ENCODE measurements at regions not wholly inside any gene's neighbourhood (a gene's known extent, or its start where the extent isn't known, plus 50 kb on each side); places are given as distances from the start of the nearest gene placed in this dataset.

DNA sequence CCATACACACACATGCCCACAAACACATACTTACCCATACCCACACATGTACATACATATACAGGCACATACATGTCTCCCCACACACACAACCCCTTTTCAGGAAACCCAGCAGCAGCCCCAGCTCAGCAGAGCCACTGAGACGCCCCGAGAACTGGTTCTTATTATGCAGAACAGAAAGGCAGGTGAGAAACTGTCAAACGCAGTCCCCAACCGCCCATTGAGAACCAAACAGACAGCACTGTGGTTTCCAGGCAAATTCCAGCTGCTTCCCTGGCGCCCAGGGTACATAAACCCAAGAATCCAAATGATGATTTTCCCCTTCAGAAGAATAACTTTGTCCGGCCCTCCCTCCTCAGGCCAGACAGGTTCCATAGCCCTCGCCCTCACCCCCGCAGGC is 366.6 kb upstream of the ZMIZ1 start:
- no peak for DNase-seq
- H3K9me3 ChIP-seq (ENCODE audit: control insufficient read depth, low read depth, low read length): no peaks in the 10 kb centered on the region
- no peak overlapping the region for H3K27ac ChIP-seq (ENCODE audit: low read length)
- peaks cover 4% of the 10 kb centered on the region for H3K4me1 ChIP-seq (ENCODE audit: control insufficient read depth, insufficient read depth, low read length)
- WGBS (ENCODE audit: insufficient coverage, low lambda C conversion rate): no CpG with 5 or more reads among the region's 8 CpGs
- no peaks in the 10 kb centered on the region for H3K36me3 ChIP-seq (ENCODE audit: control insufficient read depth, insufficient read depth, low read length)
- no peak overlapping the region for H3K4me3 ChIP-seq (ENCODE audit: low read length)
- H3K27me3 ChIP-seq (ENCODE audit: control insufficient read depth, insufficient read depth, low read length): no peaks in the 10 kb centered on the region

DNA sequence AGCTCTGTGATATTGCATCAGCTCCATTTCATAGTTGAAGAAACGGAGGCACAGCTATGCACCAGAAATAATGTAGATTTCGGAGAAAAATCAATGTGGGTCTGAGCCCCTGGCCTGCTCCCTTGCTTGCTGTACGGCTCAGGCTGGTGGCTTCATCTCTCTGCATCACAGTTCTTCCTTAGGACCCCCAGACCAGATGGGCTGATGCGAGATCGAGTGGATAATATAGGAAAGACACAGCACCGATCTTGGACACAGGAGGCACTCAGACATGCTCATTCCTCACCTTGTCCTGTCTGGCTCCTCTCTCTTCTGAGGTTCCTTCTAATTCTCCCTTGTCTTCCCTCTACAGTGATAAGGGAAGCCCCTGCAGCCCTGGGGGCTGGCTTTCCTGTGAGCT is 365.9 kb upstream of the ZMIZ1 start:
- Histone ChIP-seq H3K4me3 (ENCODE audit: low read length) (no peak overlapping the region), H3K4me1 (ENCODE audit: control insufficient read depth, insufficient read depth, low read length) (peaks cover 4% of the 10 kb centered on the region), H3K27ac (ENCODE audit: low read length) (no peak overlapping the region), H3K9me3 (ENCODE audit: control insufficient read depth, low read depth, low read length) (no peaks in the 10 kb centered on the region), H3K27me3 (ENCODE audit: control insufficient read depth, insufficient read depth, low read length) (no peaks in the 10 kb centered on the region), H3K36me3 (ENCODE audit: control insufficient read depth, insufficient read depth, low read length) (no peaks in the 10 kb centered on the region)
- WGBS (ENCODE audit: insufficient coverage, low lambda C conversion rate): no CpG with 5 or more reads among the region's 6 CpGs
- no peak for DNase-seq

- Histone ChIP-seq H3K4me1 (ENCODE audit: control insufficient read depth, insufficient read depth, low read length) (peaks cover 4% of the 10 kb centered on the region), H3K27ac (ENCODE audit: low read length) (no peak overlapping the region), H3K27me3 (ENCODE audit: control insufficient read depth, insufficient read depth, low read length) (no peaks in the 10 kb centered on the region), H3K9me3 (ENCODE audit: control insufficient read depth, low read depth, low read length) (no peaks in the 10 kb centered on the region), H3K36me3 (ENCODE audit: control insufficient read depth, insufficient read depth, low read length) (no peaks in the 10 kb centered on the region), H3K4me3 (ENCODE audit: low read length) (no peak overlapping the region)
- WGBS (ENCODE audit: insufficient coverage, low lambda C conversion rate): no CpG with 5 or more reads among the region's 6 CpGs
- no peak for DNase-seq
Measured at GRCh38 chr10:78703593-78703992, 365.2 kb upstream of the ZMIZ1 start.

DNA sequence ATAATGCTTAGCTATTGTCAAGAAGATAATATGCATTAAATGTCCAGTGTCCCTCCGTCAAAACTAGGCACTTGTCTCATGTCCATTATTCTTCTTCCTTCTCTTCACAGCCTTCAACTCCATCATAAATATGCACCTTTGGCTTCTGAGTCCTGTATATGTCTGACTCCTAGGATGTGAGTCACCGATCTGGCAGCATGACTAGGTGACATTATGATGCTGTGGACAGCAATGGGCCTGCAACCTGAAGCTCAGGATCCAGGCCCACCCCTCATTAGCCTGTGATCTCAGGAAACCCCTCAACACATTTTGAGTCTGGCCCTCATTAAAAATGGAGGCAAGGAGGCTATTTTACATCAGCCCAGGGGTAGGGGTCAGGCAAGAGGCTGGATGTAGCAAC is 362.5 kb upstream of the ZMIZ1 start:
- 100% methylated on average over 1 of the region's 2 CpGs for WGBS (ENCODE audit: insufficient coverage, low lambda C conversion rate)

GRCh38 chr10:78706726-78707540 is 361.8 kb upstream of the ZMIZ1 start:
- Histone ChIP-seq H3K36me3 (ENCODE audit: control insufficient read depth, insufficient read depth, low read length) (no peaks in the 10 kb centered on the region), H3K4me3 (ENCODE audit: low read length) (no peak overlapping the region), H3K4me1 (ENCODE audit: control insufficient read depth, insufficient read depth, low read length) (no peaks in the 10 kb centered on the region), H3K27ac (ENCODE audit: low read length) (no peak overlapping the region), H3K9me3 (ENCODE audit: control insufficient read depth, low read depth, low read length) (no peaks in the 10 kb centered on the region), H3K27me3 (ENCODE audit: control insufficient read depth, insufficient read depth, low read length) (no peaks in the 10 kb centered on the region)
- no peak for DNase-seq
- WGBS (ENCODE audit: insufficient coverage, low lambda C conversion rate): 71% methylated on average over 2 of the region's 5 CpGs

More for the DNA sequence above, 362.5 kb upstream of the ZMIZ1 start:
- Histone ChIP-seq H3K27me3 (ENCODE audit: control insufficient read depth, insufficient read depth, low read length) (no peaks in the 10 kb centered on the region), H3K9me3 (ENCODE audit: control insufficient read depth, low read depth, low read length) (no peaks in the 10 kb centered on the region), H3K36me3 (ENCODE audit: control insufficient read depth, insufficient read depth, low read length) (no peaks in the 10 kb centered on the region), H3K4me3 (ENCODE audit: low read length) (no peak overlapping the region), H3K4me1 (ENCODE audit: control insufficient read depth, insufficient read depth, low read length) (no peaks in the 10 kb centered on the region), H3K27ac (ENCODE audit: low read length) (no peak overlapping the region)
- no peak for DNase-seq

GRCh38 chr10:78707745-78708144 is 361.0 kb upstream of the ZMIZ1 start:
- H3K36me3 ChIP-seq (ENCODE audit: control insufficient read depth, insufficient read depth, low read length): no peaks in the 10 kb centered on the region
- DNase-seq: no peak
- H3K27me3 ChIP-seq (ENCODE audit: control insufficient read depth, insufficient read depth, low read length): no peaks in the 10 kb centered on the region
- H3K4me1 ChIP-seq (ENCODE audit: control insufficient read depth, insufficient read depth, low read length): no peaks in the 10 kb centered on the region
- H3K27ac ChIP-seq (ENCODE audit: low read length): no peak overlapping the region
- 44% methylated on average over 1 of the region's 4 CpGs for WGBS (ENCODE audit: insufficient coverage, low lambda C conversion rate)
- no peaks in the 10 kb centered on the region for H3K9me3 ChIP-seq (ENCODE audit: control insufficient read depth, low read depth, low read length)
- no peak overlapping the region for H3K4me3 ChIP-seq (ENCODE audit: low read length)

- peak in 1 of 2 donors; percentile 12 for DNase-seq
- no peak overlapping the region for H3K27ac ChIP-seq (ENCODE audit: low read length)
- WGBS (ENCODE audit: insufficient coverage, low lambda C conversion rate): no CpG with 5 or more reads among the region's 3 CpGs
- no peaks in the 10 kb centered on the region for H3K36me3 ChIP-seq (ENCODE audit: control insufficient read depth, insufficient read depth, low read length)
- H3K9me3 ChIP-seq (ENCODE audit: control insufficient read depth, low read depth, low read length): no peaks in the 10 kb centered on the region
- no peaks in the 10 kb centered on the region for H3K4me1 ChIP-seq (ENCODE audit: control insufficient read depth, insufficient read depth, low read length)
- no peak overlapping the region for H3K4me3 ChIP-seq (ENCODE audit: low read length)
- H3K27me3 ChIP-seq (ENCODE audit: control insufficient read depth, insufficient read depth, low read length): no peaks in the 10 kb centered on the region
Measured at GRCh38 chr10:78712147-78712546, 356.6 kb upstream of the ZMIZ1 start.

DNA sequence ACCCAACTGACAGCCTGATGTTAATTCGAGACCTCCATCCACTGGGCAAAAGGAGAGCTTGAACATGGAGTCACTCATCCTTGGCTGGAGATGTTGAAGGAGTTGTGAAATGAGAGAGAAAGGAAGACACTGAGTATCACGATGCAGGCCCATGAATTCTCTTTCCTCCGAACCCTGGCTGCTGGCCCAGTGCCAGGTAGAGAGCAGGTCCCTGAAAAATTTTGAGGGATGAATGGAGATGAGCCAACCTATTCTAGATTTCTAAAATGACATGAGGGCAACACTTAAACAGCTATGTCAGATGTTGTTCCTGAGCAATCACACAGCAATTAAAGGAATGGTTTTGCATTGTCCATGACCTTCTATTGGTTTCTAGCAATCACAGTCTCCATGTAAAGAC is 355.1 kb upstream of the ZMIZ1 start:
- DNase-seq: no peak
- Histone ChIP-seq H3K4me1 (ENCODE audit: control insufficient read depth, insufficient read depth, low read length) (no peaks in the 10 kb centered on the region), H3K36me3 (ENCODE audit: control insufficient read depth, insufficient read depth, low read length) (no peaks in the 10 kb centered on the region), H3K4me3 (ENCODE audit: low read length) (no peak overlapping the region), H3K27ac (ENCODE audit: low read length) (no peak overlapping the region), H3K9me3 (ENCODE audit: control insufficient read depth, low read depth, low read length) (no peaks in the 10 kb centered on the region), H3K27me3 (ENCODE audit: control insufficient read depth, insufficient read depth, low read length) (no peaks in the 10 kb centered on the region)
- WGBS (ENCODE audit: insufficient coverage, low lambda C conversion rate): 100% methylated on average over 1 of the region's 3 CpGs

DNA sequence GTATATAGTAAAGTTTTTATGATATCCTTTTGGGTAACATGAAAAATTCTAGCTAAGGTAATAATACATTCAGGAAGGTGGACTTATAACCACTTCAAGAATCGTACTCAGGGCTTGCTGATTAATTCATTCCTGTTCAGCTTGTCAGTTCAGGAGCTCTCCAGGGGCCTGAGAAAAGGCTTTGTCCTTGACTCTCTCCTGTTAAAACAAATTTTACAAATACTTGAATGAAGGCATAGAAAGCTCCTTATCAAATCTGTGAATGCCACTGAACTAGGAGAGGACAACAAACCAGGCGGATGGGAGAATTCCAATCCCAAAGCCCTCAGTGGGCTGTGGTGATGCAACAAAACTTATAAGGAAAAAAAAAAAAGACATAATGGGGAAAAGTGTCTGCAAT is 354.5 kb upstream of the ZMIZ1 start:
- no peaks in the 10 kb centered on the region for H3K27me3 ChIP-seq (ENCODE audit: control insufficient read depth, insufficient read depth, low read length)
- 100% methylated on average over 1 of the region's 2 CpGs for WGBS (ENCODE audit: insufficient coverage, low lambda C conversion rate)
- DNase-seq: no peak

DNA sequence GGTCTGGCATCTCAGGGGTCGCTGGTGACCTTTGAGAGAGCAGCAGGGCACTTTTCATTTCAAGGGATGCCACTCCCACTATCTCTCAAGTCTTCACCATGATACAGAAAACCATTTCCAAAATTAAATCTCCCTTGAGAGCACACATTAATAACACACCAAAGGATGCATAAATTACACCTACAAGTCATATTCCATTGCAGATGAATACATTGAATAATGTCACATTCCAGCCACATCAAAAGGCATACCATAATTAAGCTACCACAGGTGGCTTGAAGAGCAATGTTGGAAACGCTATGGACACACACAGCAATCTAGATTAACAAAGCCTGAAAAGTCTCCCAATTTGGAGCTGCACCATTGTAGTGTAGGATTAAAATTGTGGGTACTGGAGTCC is 353.3 kb upstream of the ZMIZ1 start:
- no peak overlapping the region for H3K27ac ChIP-seq (ENCODE audit: low read length)
- H3K4me3 ChIP-seq (ENCODE audit: low read length): no peak overlapping the region
- DNase-seq: no peak
- H3K36me3 ChIP-seq (ENCODE audit: control insufficient read depth, insufficient read depth, low read length): no peaks in the 10 kb centered on the region
- no peaks in the 10 kb centered on the region for H3K9me3 ChIP-seq (ENCODE audit: control insufficient read depth, low read depth, low read length)
- H3K4me1 ChIP-seq (ENCODE audit: control insufficient read depth, insufficient read depth, low read length): no peaks in the 10 kb centered on the region
- no CpG with 5 or more reads among the region's 2 CpGs for WGBS (ENCODE audit: insufficient coverage, low lambda C conversion rate)
- no peaks in the 10 kb centered on the region for H3K27me3 ChIP-seq (ENCODE audit: control insufficient read depth, insufficient read depth, low read length)

More for the DNA sequence above, 354.5 kb upstream of the ZMIZ1 start:
- Histone ChIP-seq H3K4me3 (ENCODE audit: low read length) (no peak overlapping the region), H3K27ac (ENCODE audit: low read length) (no peak overlapping the region), H3K4me1 (ENCODE audit: control insufficient read depth, insufficient read depth, low read length) (no peaks in the 10 kb centered on the region), H3K36me3 (ENCODE audit: control insufficient read depth, insufficient read depth, low read length) (no peaks in the 10 kb centered on the region), H3K9me3 (ENCODE audit: control insufficient read depth, low read depth, low read length) (no peaks in the 10 kb centered on the region)

GRCh38 chr10:78716043-78716660 is 352.6 kb upstream of the ZMIZ1 start:
- WGBS (ENCODE audit: insufficient coverage, low lambda C conversion rate): 100% methylated on average over 1 of the region's 6 CpGs
- DNase-seq: no peak
- H3K4me1 ChIP-seq (ENCODE audit: control insufficient read depth, insufficient read depth, low read length): no peaks in the 10 kb centered on the region
- H3K27me3 ChIP-seq (ENCODE audit: control insufficient read depth, insufficient read depth, low read length): no peaks in the 10 kb centered on the region
- H3K9me3 ChIP-seq (ENCODE audit: control insufficient read depth, low read depth, low read length): no peaks in the 10 kb centered on the region
- no peaks in the 10 kb centered on the region for H3K36me3 ChIP-seq (ENCODE audit: control insufficient read depth, insufficient read depth, low read length)
- no peak overlapping the region for H3K4me3 ChIP-seq (ENCODE audit: low read length)
- no peak overlapping the region for H3K27ac ChIP-seq (ENCODE audit: low read length)
